HCT116 (cell line): ENCODE measurements at regions not wholly inside any gene's neighbourhood (a gene's known extent, or its start where the extent isn't known, plus 50 kb on each side); places are given as distances from the start of the nearest gene placed in this dataset.

Experiments used
- ATAC-seq: fragments of 200-7000 bp; cut with Tn5 transposase; 2 replicates; pipeline ENCODE4 v1.9.1; 2020; ENCODE audit warnings: mild to moderate bottlenecking, moderate library complexity
- BruUV-seq: library from RNA; stranded (reverse); fragments of 400-500 nt; replicated peaks from 2 replicates; lab custom pipeline; 2021; lab: Mats Ljungman, UMichigan
- CTCF ChIA-PET: fragments of 300-600 bp; sonication (Branson Sonifier 250); formaldehyde crosslinking; loops from one replicate; lab custom pipeline; 2021; ENCODE audit warnings: antibody characterized with exemption; lab: Charles Lee
- POLR2A ChIA-PET: fragments of 300-600, 350-600 bp; sonication (Branson Sonifier 250); formaldehyde crosslinking; loops from one replicate; lab custom pipeline; 2021; ENCODE audit warnings: antibody characterized with exemption; lab: Charles Lee
- RAD21 ChIA-PET, 2 experiments: fragments of 300-600 bp; sonication (Branson Sonifier 250); formaldehyde crosslinking; loops; one replicate each; lab custom pipeline; 2023; ENCODE audit warnings: low total read pairs in 2 of 2; ENCODE audit not compliant: uncharacterized antibody in 2 of 2, unreplicated experiment in 2 of 2, low non-redundant PET in 1 of 2; lab: Charles Lee
- DNase-seq: peaks from one replicate; pipeline ENCODE4 v3.0.0-alpha.2; 2010; ENCODE audit warnings: low read depth, low spot score
- H2AFZ ChIP-seq: fragments of 200-600 bp; shearing (Covaris generic), sonication (generic); 2 replicates; pipeline ENCODE4 v1.6.1; 2017; ENCODE audit warnings: low read depth, mixed run types, mixed read lengths, antibody characterized with exemption, low read length; ENCODE audit not compliant: poor library complexity, severe bottlenecking
- H3K27ac ChIP-seq: 2 replicates; pipeline ENCODE4 v1.5.1; 2012; ENCODE audit warnings: low read depth, low read length
- H3K27me3 ChIP-seq: fragments of 200-600 bp; sonication (generic); 2 replicates; pipeline ENCODE4 v1.6.1; 2016; ENCODE audit warnings: mixed run types, low read length, mixed read lengths; ENCODE audit not compliant: insufficient read depth
- H3K36me3 ChIP-seq, 2 experiments: fragments of 200-500 bp in 1 of 2; fragments of 200-600 bp in 1 of 2; sonication (Bioruptor generic) in 1 of 2; sonication (generic) in 1 of 2; 2 replicates each; pipeline versions ENCODE4 v1.5.1 to v1.6.1; 2014 to 2016; ENCODE audit warnings: low read length in 2 of 2, inconsistent platforms in 1 of 2, mixed read lengths in 1 of 2, mixed run types in 1 of 2; ENCODE audit not compliant: insufficient read depth in 2 of 2, control insufficient read depth in 1 of 2
- H3K4me1 ChIP-seq, 2 experiments: fragments of 200-600 bp in 1 of 2; sonication (generic) in 1 of 2; 2 replicates each; pipeline versions ENCODE4 v1.5.1 to v1.6.1; 2012 to 2017; ENCODE audit warnings: low read length in 2 of 2, inconsistent platforms in 1 of 2, mild to moderate bottlenecking in 1 of 2, mixed read lengths in 1 of 2, mixed run types in 1 of 2, moderate library complexity in 1 of 2; ENCODE audit not compliant: insufficient read depth in 2 of 2, control insufficient read depth in 1 of 2
- H3K4me2 ChIP-seq: fragments of 200-600 bp; sonication (generic); 2 replicates; pipeline ENCODE4 v1.6.1; 2017; ENCODE audit warnings: mixed run types, low read length, mixed read lengths
- H3K4me3 ChIP-seq, 2 experiments: fragments of 200-600 bp in 1 of 2; sonication (generic) in 1 of 2; replicated peaks in 1 of 2; 2 replicates each; pipeline ENCODE4 v1.5.1; 2011 to 2016; ENCODE audit warnings: low read length in 2 of 2, control low read depth in 1 of 2, low read depth in 1 of 2, mild to moderate bottlenecking in 1 of 2, mixed read lengths in 1 of 2, mixed run types in 1 of 2
- H3K79me2 ChIP-seq: fragments of 200-600 bp; sonication (generic); 2 replicates; pipeline ENCODE4 v1.6.1; 2017; ENCODE audit warnings: mild to moderate bottlenecking, mixed run types, low read length, moderate library complexity, mixed read lengths; ENCODE audit not compliant: insufficient read depth
- H3K9ac ChIP-seq: fragments of 200-600 bp; sonication (generic); 2 replicates; pipeline ENCODE4 v1.6.1; 2016; ENCODE audit warnings: low read length, mixed read lengths
- H3K9me2 ChIP-seq: fragments of 200-600 bp; sonication (generic), shearing (Covaris generic); 2 replicates; pipeline ENCODE4 v1.6.1; 2017; ENCODE audit warnings: mixed run types, mild to moderate bottlenecking, moderate library complexity; ENCODE audit not compliant: insufficient read depth
- H3K9me3 ChIP-seq, 2 experiments: fragments of 200-500 bp in 1 of 2; fragments of 200-600 bp in 1 of 2; sonication (Bioruptor generic) in 1 of 2; sonication (generic) in 1 of 2; 2 replicates each; pipeline ENCODE4 v1.6.1; 2014 to 2017; ENCODE audit warnings: low read length in 2 of 2, mixed read lengths in 2 of 2, inconsistent platforms in 1 of 2, low read depth in 1 of 2, mild to moderate bottlenecking in 1 of 2, mixed run types in 1 of 2, moderate library complexity in 1 of 2; ENCODE audit not compliant: control insufficient read depth in 1 of 2, insufficient read depth in 1 of 2
- H4K20me1 ChIP-seq: fragments of 200-600 bp; sonication (generic), shearing (Covaris generic); 2 replicates; pipeline ENCODE4 v1.6.1; 2017; ENCODE audit warnings: mixed run types, mild to moderate bottlenecking, moderate library complexity; ENCODE audit not compliant: insufficient read depth
- CBX3 ChIP-seq: IDR thresholded peaks from 2 replicates; pipeline ENCODE4 v1.6.1; 2012; ENCODE audit warnings: low read depth
- EGR1 ChIP-seq: IDR thresholded peaks from 2 replicates; pipeline ENCODE4 v1.6.1; 2012; ENCODE audit warnings: low read depth
- EZH2phosphoT487 ChIP-seq: fragments of 200-600 bp; IDR thresholded peaks from 2 replicates; pipeline ENCODE4 v1.6.1; 2018; ENCODE audit warnings: antibody characterized with exemption, borderline replicate concordance
- FOSL1 ChIP-seq: IDR thresholded peaks from 2 replicates; pipeline ENCODE4 v1.6.1; 2012; ENCODE audit warnings: low read depth
- JUND ChIP-seq: IDR thresholded peaks from 2 replicates; pipeline ENCODE4 v1.6.1; 2012
- RAD21 ChIP-seq: IDR thresholded peaks from 2 replicates; pipeline ENCODE4 v1.6.1; 2012; ENCODE audit warnings: low read depth, mild to moderate bottlenecking
- SIN3A ChIP-seq: IDR thresholded peaks from 2 replicates; pipeline ENCODE4 v1.6.1; 2012; ENCODE audit warnings: low read depth
- SRF ChIP-seq: IDR thresholded peaks from 2 replicates; pipeline ENCODE4 v1.6.1; 2012; ENCODE audit warnings: low read depth
- TCF7L2 ChIP-seq: IDR thresholded peaks from 2 replicates; pipeline ENCODE4 v1.7.0; 2011; ENCODE audit warnings: borderline replicate concordance, inconsistent platforms; ENCODE audit not compliant: insufficient read depth, insufficient read length; ENCODE audit errors: extremely low read depth
- YY1 ChIP-seq: IDR thresholded peaks from 2 replicates; pipeline ENCODE4 v1.6.1; 2011; ENCODE audit warnings: low read length, low read depth, moderate library complexity, mild to moderate bottlenecking; ENCODE audit not compliant: insufficient replicate concordance; ENCODE audit errors: extremely low read depth
- ZFX ChIP-seq: fragments of 450-650 bp; IDR thresholded peaks from 2 replicates; pipeline ENCODE4 v1.6.1; 2017
- intact Hi-C: fragments of 100-400 bp; cut with micrococcal nuclease; formaldehyde crosslinking; loops from 2 replicates; pipeline ENCODE4 v1.10.0; 2022
- TF ChIP-seq, protein P1 (sequence below): IDR thresholded peaks from 2 replicates; pipeline ENCODE4 v1.6.1; 2012; ENCODE audit warnings: low read depth
- TF ChIP-seq, protein P2 (sequence below), 3 experiments: fragments of 200-600 bp in 1 of 3; sonication (generic) in 1 of 3; IDR thresholded peaks in 2 of 3; conservative IDR thresholded peaks in 1 of 3; 2 replicates each; pipeline ENCODE4 v1.5.1; 2012 to 2017; ENCODE audit warnings: low read depth in 2 of 3, low read length in 2 of 3, antibody characterized with exemption in 1 of 3, borderline replicate concordance in 1 of 3, control low read depth in 1 of 3, mild to moderate bottlenecking in 1 of 3, mixed read lengths in 1 of 3, mixed run types in 1 of 3, moderate library complexity in 1 of 3; ENCODE audit not compliant: insufficient read depth in 1 of 3
- TF ChIP-seq, protein P3 (sequence below): IDR thresholded peaks from 2 replicates; pipeline ENCODE4 v1.6.1; 2012

DNA sequence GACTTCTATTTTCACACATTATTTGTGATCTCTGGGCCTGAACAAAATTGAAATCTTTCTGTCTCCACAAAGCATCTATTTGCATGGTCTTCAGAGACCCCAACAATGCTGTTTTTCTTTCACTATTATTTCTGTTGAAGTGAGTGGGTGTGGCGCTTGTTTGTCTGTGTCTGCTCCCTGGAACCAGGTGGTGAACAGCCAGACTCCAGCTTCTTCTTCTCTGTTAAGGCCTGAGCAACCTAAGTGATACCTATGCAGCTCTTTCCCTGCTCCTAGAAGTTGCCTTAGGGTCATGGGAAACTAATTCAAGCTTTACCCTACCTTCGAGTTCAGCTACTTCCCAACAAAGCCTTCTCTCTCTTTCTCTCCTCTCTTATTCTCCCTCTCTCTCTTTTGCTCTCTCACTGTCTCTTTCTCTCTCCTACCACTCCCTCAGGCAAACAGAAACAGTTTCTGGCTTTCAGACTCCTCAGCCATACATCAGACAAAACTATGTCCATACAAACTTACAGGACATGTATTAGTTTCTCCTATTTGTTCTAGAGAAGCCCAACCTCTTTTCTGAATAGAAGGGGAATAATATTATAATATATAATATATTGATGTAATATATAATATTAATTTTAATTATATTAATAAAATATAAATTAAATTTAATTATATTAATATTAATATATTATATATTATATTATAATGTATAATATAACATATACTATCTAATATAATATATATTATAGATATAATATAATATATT lies 552.5 kb downstream of the DSC3 start:
- DNase-seq (no peak), ATAC-seq (no peak)
- ChIA-PET CTCF (no interaction called here), RAD21 (no interaction called here), POLR2A (no interaction called here)
- Histone ChIP-seq H3K36me3 (no peaks in the 10 kb centered on the region), H3K9me3 (no peaks in the 10 kb centered on the region; a peak in 1 of 4 replicates), H3K4me3 (no peak overlapping the region), H3K27ac (no peak overlapping the region), H2AFZ (no peak overlapping the region), H3K79me2 (no peaks in the 10 kb centered on the region), H3K4me2 (no peak overlapping the region), H3K27me3 (no peaks in the 10 kb centered on the region), H4K20me1 (no peaks in the 10 kb centered on the region), H3K4me1 (no peaks in the 10 kb centered on the region), H3K9ac (no peak overlapping the region), H3K9me2 (no peaks in the 10 kb centered on the region)
- intact Hi-C loops, result no loop called here
- no TSS peak for BruUV-seq
- no peak for TF ChIP-seq EGR1
- no peak for TF ChIP-seq RAD21
- TF ChIP-seq ZFX, result no peak
- TF ChIP-seq JUND, result no peak
- TF ChIP-seq, protein P1, sequence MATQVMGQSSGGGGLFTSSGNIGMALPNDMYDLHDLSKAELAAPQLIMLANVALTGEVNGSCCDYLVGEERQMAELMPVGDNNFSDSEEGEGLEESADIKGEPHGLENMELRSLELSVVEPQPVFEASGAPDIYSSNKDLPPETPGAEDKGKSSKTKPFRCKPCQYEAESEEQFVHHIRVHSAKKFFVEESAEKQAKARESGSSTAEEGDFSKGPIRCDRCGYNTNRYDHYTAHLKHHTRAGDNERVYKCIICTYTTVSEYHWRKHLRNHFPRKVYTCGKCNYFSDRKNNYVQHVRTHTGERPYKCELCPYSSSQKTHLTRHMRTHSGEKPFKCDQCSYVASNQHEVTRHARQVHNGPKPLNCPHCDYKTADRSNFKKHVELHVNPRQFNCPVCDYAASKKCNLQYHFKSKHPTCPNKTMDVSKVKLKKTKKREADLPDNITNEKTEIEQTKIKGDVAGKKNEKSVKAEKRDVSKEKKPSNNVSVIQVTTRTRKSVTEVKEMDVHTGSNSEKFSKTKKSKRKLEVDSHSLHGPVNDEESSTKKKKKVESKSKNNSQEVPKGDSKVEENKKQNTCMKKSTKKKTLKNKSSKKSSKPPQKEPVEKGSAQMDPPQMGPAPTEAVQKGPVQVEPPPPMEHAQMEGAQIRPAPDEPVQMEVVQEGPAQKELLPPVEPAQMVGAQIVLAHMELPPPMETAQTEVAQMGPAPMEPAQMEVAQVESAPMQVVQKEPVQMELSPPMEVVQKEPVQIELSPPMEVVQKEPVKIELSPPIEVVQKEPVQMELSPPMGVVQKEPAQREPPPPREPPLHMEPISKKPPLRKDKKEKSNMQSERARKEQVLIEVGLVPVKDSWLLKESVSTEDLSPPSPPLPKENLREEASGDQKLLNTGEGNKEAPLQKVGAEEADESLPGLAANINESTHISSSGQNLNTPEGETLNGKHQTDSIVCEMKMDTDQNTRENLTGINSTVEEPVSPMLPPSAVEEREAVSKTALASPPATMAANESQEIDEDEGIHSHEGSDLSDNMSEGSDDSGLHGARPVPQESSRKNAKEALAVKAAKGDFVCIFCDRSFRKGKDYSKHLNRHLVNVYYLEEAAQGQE, result no peak
- TF ChIP-seq, protein P2, sequence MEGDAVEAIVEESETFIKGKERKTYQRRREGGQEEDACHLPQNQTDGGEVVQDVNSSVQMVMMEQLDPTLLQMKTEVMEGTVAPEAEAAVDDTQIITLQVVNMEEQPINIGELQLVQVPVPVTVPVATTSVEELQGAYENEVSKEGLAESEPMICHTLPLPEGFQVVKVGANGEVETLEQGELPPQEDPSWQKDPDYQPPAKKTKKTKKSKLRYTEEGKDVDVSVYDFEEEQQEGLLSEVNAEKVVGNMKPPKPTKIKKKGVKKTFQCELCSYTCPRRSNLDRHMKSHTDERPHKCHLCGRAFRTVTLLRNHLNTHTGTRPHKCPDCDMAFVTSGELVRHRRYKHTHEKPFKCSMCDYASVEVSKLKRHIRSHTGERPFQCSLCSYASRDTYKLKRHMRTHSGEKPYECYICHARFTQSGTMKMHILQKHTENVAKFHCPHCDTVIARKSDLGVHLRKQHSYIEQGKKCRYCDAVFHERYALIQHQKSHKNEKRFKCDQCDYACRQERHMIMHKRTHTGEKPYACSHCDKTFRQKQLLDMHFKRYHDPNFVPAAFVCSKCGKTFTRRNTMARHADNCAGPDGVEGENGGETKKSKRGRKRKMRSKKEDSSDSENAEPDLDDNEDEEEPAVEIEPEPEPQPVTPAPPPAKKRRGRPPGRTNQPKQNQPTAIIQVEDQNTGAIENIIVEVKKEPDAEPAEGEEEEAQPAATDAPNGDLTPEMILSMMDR (IDR thresholded peaks at IDR 0.05 in 2 of 3, conservative IDR thresholded peaks at IDR 0.05 in 1 of 3; ENCODE audit: borderline replicate concordance in 1 of 3, insufficient read depth in 1 of 3, low read depth in 2 of 3, low read length in 2 of 3), result no peak
- TF ChIP-seq FOSL1, result no peak
- no peak for TF ChIP-seq SRF
- TF ChIP-seq, protein P3, sequence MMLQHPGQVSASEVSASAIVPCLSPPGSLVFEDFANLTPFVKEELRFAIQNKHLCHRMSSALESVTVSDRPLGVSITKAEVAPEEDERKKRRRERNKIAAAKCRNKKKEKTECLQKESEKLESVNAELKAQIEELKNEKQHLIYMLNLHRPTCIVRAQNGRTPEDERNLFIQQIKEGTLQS, result no peak
- TF ChIP-seq YY1, result no peak
- TF ChIP-seq SIN3A, result no peak
- no peak for TF ChIP-seq TCF7L2
- no peak for TF ChIP-seq EZH2phosphoT487
- TF ChIP-seq CBX3, result no peak
